K562 (cell line): ENCODE measurements at regions not wholly inside any gene's neighbourhood (a gene's known extent, or its start where the extent isn't known, plus 50 kb on each side); places are given as distances from the start of the nearest gene placed in this dataset.

Experiments
- ATAC-seq: fragments of 200-7000 bp; cut with Tn5 transposase; 3 replicates; pipeline ENCODE4 v1.9.1; 2020; ENCODE audit warnings: moderate library complexity
- BruUV-seq: library from RNA; stranded (reverse); fragments of 400-500 nt; replicated peaks from 2 replicates; lab custom pipeline; 2021; lab: Mats Ljungman, UMichigan
- CTCF ChIA-PET: fragments of 300-600 bp; formaldehyde crosslinking; extraction: SDS; loops from one replicate; lab custom pipeline; 2021; ENCODE audit warnings: low intra/inter-chr PET ratio; lab: Yijun Ruan, JAX
- POLR2A ChIA-PET: fragments of 300-600, 350-650 bp; sonication (Branson Sonifier 250); formaldehyde crosslinking; extraction: SDS; loops from one replicate; lab custom pipeline; 2021; ENCODE audit warnings: antibody characterized with exemption, inconsistent platforms; lab: Yijun Ruan, JAX
- DNase-seq, 4 experiments: peaks; one replicate each; pipeline versions ENCODE4 v3.0.0 to v3.0.0-alpha.2; 2011 to 2018; ENCODE audit warnings: low spot score in 3 of 4, mixed read lengths in 3 of 4; ENCODE audit errors: extremely low read depth in 1 of 4
- FAIRE-seq: peaks from 2 replicates; lab custom pipeline; 2011; peaks lifted over from hg19 to GRCh38; lab: Jason Lieb, UNC
- H2AFZ ChIP-seq: 2 replicates; pipeline ENCODE4 v1.6.0; 2011; ENCODE audit warnings: low read depth, low read length, control low read depth, inconsistent platforms
- H3K27ac ChIP-seq: fragments of 200-600 bp; 3 replicates; pipeline ENCODE4 v1.8.0; 2011; ENCODE audit warnings: low read depth, mild to moderate bottlenecking, control low read depth, inconsistent platforms, low read length, moderate library complexity, mixed read lengths; ENCODE audit errors: extremely low read depth
- H3K27me3 ChIP-seq, 2 experiments: fragments of 300-600 bp in 1 of 2; 2 replicates in 1 of 2; 3 replicates in 1 of 2; pipeline versions ENCODE4 v1.6.0 to v1.8.0; 2011; ENCODE audit warnings: inconsistent platforms in 2 of 2, low read length in 2 of 2, mild to moderate bottlenecking in 1 of 2, mixed read lengths in 1 of 2, moderate library complexity in 1 of 2; ENCODE audit not compliant: control insufficient read depth in 2 of 2, insufficient read depth in 2 of 2
- H3K36me3 ChIP-seq: fragments of 300-600 bp; 3 replicates; pipeline ENCODE4 v1.8.0; 2011; ENCODE audit warnings: mild to moderate bottlenecking, low read length, inconsistent platforms; ENCODE audit not compliant: control insufficient read depth, insufficient read depth
- H3K4me1 ChIP-seq, 2 experiments: fragments of 200-600 bp in 1 of 2; replicated peaks in 1 of 2; 2 replicates in 1 of 2; 3 replicates in 1 of 2; pipeline versions ENCODE4 v1.5.1 to v1.8.0; 2011; ENCODE audit warnings: inconsistent platforms in 2 of 2, low read length in 2 of 2, mild to moderate bottlenecking in 1 of 2, mixed read lengths in 1 of 2, moderate library complexity in 1 of 2; ENCODE audit not compliant: control insufficient read depth in 2 of 2, insufficient read depth in 2 of 2
- H3K4me2 ChIP-seq: 2 replicates; pipeline ENCODE4 v1.6.1; 2011; ENCODE audit warnings: low read length, control low read depth, inconsistent platforms, mixed read lengths; ENCODE audit not compliant: insufficient read depth
- H3K4me3 ChIP-seq: fragments of 200-600 bp; sonication (generic), shearing (Covaris generic); 2 replicates; pipeline ENCODE4 v1.5.1; 2016; ENCODE audit warnings: control low read depth, inconsistent platforms
- H3K79me2 ChIP-seq: fragments of 200-600 bp; 3 replicates; pipeline ENCODE4 v1.8.0; 2011; ENCODE audit warnings: low read length, inconsistent platforms; ENCODE audit not compliant: control insufficient read depth, insufficient read depth
- H3K9ac ChIP-seq, 2 experiments: 2 replicates each; pipeline versions ENCODE4 v1.6.0 to v1.6.1; 2011; ENCODE audit warnings: low read depth in 2 of 2, low read length in 2 of 2, control low read depth in 1 of 2, inconsistent platforms in 1 of 2, mild to moderate bottlenecking in 1 of 2, mixed read lengths in 1 of 2; ENCODE audit not compliant: insufficient read depth in 1 of 2
- H3K9me1 ChIP-seq: one replicate; pipeline ENCODE4 v1.6.0; 2011; ENCODE audit warnings: inconsistent platforms, mild to moderate bottlenecking, low read length, moderate library complexity; ENCODE audit not compliant: control insufficient read depth, insufficient read depth
- H3K9me3 ChIP-seq: replicated peaks from 2 replicates; pipeline ENCODE4 v1.5.1; 2011; ENCODE audit warnings: low read depth, low read length, inconsistent platforms; ENCODE audit not compliant: control insufficient read depth, insufficient read depth
- H4K20me1 ChIP-seq: replicated peaks from 2 replicates; pipeline ENCODE4 v1.6.1; 2011; ENCODE audit warnings: low read length, inconsistent platforms, mixed read lengths; ENCODE audit not compliant: control insufficient read depth, insufficient read depth
- ARID2 ChIP-seq: fragments of 450-650 bp; IDR thresholded peaks from 2 replicates; pipeline ENCODE4 v1.6.1; 2017; ENCODE audit warnings: antibody characterized with exemption, mild to moderate bottlenecking
- BCL6 ChIP-seq: fragments of 250-450 bp; sonication (Bioruptor Pico); IDR thresholded peaks from 2 replicates; pipeline ENCODE4 v1.4.0; 2020
- CAMTA2 ChIP-seq: fragments of 250-450 bp; sonication (Bioruptor Pico); conservative IDR thresholded peaks from 2 replicates; pipeline ENCODE4 v1.5.1; 2022
- E2F5 ChIP-seq: sonication (generic); formaldehyde crosslinking; IDR thresholded peaks from 2 replicates; pipeline ENCODE4 v1.8.0; 2022; ENCODE audit warnings: mild to moderate bottlenecking, missing genetic modification reagents
- EP400 ChIP-seq: fragments of 450-650 bp; IDR thresholded peaks from 2 replicates; pipeline ENCODE4 v1.6.1; 2017; ENCODE audit warnings: antibody characterized with exemption, mild to moderate bottlenecking, moderate library complexity
- KLF6 ChIP-seq: fragments of 250-450 bp; sonication (Bioruptor Pico); IDR thresholded peaks from 2 replicates; pipeline ENCODE4 v1.4.0; 2020; ENCODE audit warnings: mild to moderate bottlenecking, moderate library complexity, borderline replicate concordance
- NUFIP1 ChIP-seq: fragments of 450-650 bp; IDR thresholded peaks from 2 replicates; pipeline ENCODE4 v1.6.1; 2018; ENCODE audit not compliant: partially characterized antibody
- PHB ChIP-seq: fragments of 250-450 bp; sonication (Bioruptor Pico); IDR thresholded peaks from 2 replicates; pipeline ENCODE4 v1.5.0; 2021
- PHF21A ChIP-seq: fragments of 450-650 bp; IDR thresholded peaks from 2 replicates; pipeline ENCODE4 v1.6.1; 2017; ENCODE audit warnings: low read depth, borderline replicate concordance
- SMAD2 ChIP-seq: fragments of 150-350 bp; IDR thresholded peaks from 2 replicates; pipeline ENCODE4 v1.6.1; 2014; ENCODE audit warnings: low read depth, mild to moderate bottlenecking, low read length
- SMARCC2 ChIP-seq: fragments of 450-650 bp; IDR thresholded peaks from 2 replicates; pipeline ENCODE4 v1.6.1; 2017; ENCODE audit warnings: antibody characterized with exemption, moderate library complexity, mild to moderate bottlenecking, low read depth
- TAF1 ChIP-seq: IDR thresholded peaks from 2 replicates; pipeline ENCODE4 v1.6.1; 2011; ENCODE audit warnings: mild to moderate bottlenecking, low read length, moderate library complexity; ENCODE audit not compliant: insufficient read depth, control insufficient read depth, severe bottlenecking; ENCODE audit errors: extremely low read depth
- UBTF ChIP-seq, 2 experiments: IDR thresholded peaks; 2 replicates each; pipeline ENCODE4 v1.6.1; 2012; ENCODE audit warnings: improper control_type of control experiment in 2 of 2, low read depth in 2 of 2, low read length in 2 of 2, borderline replicate concordance in 1 of 2
- ZBTB17 ChIP-seq: fragments of 450-650 bp; formaldehyde crosslinking; IDR thresholded peaks from 2 replicates; pipeline ENCODE4 v1.4.0; 2020; ENCODE audit warnings: mild to moderate bottlenecking
- ZNF589 ChIP-seq: fragments of 200-800 bp; sonication (Bioruptor generic); IDR thresholded peaks from 2 replicates; pipeline ENCODE4 v1.6.1; 2016; ENCODE audit warnings: low read depth, missing genetic modification characterization, missing compliant biosample characterization
- ZNF778 ChIP-seq: fragments of 450-650 bp; formaldehyde crosslinking; IDR thresholded peaks from 2 replicates; pipeline ENCODE4 v1.4.0; 2020; ENCODE audit warnings: mild to moderate bottlenecking, moderate library complexity
- WGBS: fragments of 100-300 bp; shearing (Covaris generic); methylation state at CpG from one replicate; pipeline ENCODE4 v1.1.6; 2016; ENCODE audit warnings: low coverage, mixed read lengths; ENCODE audit not compliant: insufficient coverage; ENCODE audit errors: missing lambda C conversion rate; 5-methylcytosine and 5-hydroxymethylcytosine counted together
- in situ Hi-C: fragments of 300-500 bp; cut with MboI; formaldehyde crosslinking; loops from 4 replicates; pipeline ENCODE4 v1.15.0; 2018; ENCODE audit warnings: inconsistent platforms, mixed read lengths
- intact Hi-C: fragments of 100-400 bp; cut with micrococcal nuclease; formaldehyde crosslinking; loops from 2 replicates; pipeline ENCODE4 v1.14.2; 2022
- TF ChIP-seq, protein P1 (sequence below): IDR thresholded peaks from 3 replicates; pipeline ENCODE4 v1.6.1; 2011; ENCODE audit warnings: borderline replicate concordance, mild to moderate bottlenecking; ENCODE audit not compliant: insufficient read length, insufficient read depth

- intact Hi-C loops: no loop called here
- WGBS: 0% methylated on average over 5 of the region's 5 CpGs
These were observed 116.3 kb upstream of the IRX3 start for GRCh38 chr16:54402873-54403272.

More at GRCh38 chr16:54402873-54403272, 116.3 kb upstream of the IRX3 start:
- no peak overlapping the region for H2AFZ ChIP-seq
- in situ Hi-C loops: no loop called here
- no peaks in the 10 kb centered on the region for H3K36me3 ChIP-seq
- no peak overlapping the region for H3K4me3 ChIP-seq
- no peaks in the 10 kb centered on the region for H3K9me3 ChIP-seq
- no peaks in the 10 kb centered on the region for H3K9me1 ChIP-seq
- ChIA-PET POLR2A (no interaction called here), CTCF (no interaction called here)
- H3K4me1 ChIP-seq: no peaks in the 10 kb centered on the region
- FAIRE-seq (no peak), DNase-seq (no peak), ATAC-seq (no peak)
- H3K27me3 ChIP-seq: no peaks in the 10 kb centered on the region; a peak in 2 of 5 replicates
- H4K20me1 ChIP-seq: no peaks in the 10 kb centered on the region
- no peak for TF ChIP-seq PHF21A
- TF ChIP-seq KLF6: no peak
- no peak for TF ChIP-seq EP400
- no peak for TF ChIP-seq TAF1
- no peak for TF ChIP-seq PHB
- TF ChIP-seq ZBTB17 (CRISPR knock-in tag): no peak
- TF ChIP-seq SMARCC2: no peak
- no peak for TF ChIP-seq BCL6 (CRISPR knock-in tag)
- no peak for TF ChIP-seq ZNF778 (CRISPR knock-in tag)
- no peak for TF ChIP-seq UBTF (IDR thresholded peaks at IDR 0.05; ENCODE audit: borderline replicate concordance in 1 of 2, low read depth in 2 of 2, low read length in 2 of 2)
- TF ChIP-seq, protein P1, sequence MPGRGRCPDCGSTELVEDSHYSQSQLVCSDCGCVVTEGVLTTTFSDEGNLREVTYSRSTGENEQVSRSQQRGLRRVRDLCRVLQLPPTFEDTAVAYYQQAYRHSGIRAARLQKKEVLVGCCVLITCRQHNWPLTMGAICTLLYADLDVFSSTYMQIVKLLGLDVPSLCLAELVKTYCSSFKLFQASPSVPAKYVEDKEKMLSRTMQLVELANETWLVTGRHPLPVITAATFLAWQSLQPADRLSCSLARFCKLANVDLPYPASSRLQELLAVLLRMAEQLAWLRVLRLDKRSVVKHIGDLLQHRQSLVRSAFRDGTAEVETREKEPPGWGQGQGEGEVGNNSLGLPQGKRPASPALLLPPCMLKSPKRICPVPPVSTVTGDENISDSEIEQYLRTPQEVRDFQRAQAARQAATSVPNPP: no peak
- no peak for TF ChIP-seq CAMTA2 (CRISPR knock-in tag)
- TF ChIP-seq SMAD2: no peak
- no peak for TF ChIP-seq ARID2
- no peak for TF ChIP-seq ZNF589 (CRISPR knock-in tag)
- no peak for TF ChIP-seq E2F5 (CRISPR knock-in tag)
- no peak for TF ChIP-seq NUFIP1
- no peak overlapping the region for H3K27ac ChIP-seq
- BruUV-seq: no TSS peak
- H3K4me2 ChIP-seq: no peak overlapping the region
- H3K79me2 ChIP-seq: no peaks in the 10 kb centered on the region
- no peak overlapping the region for H3K9ac ChIP-seq
